Testis (tissue), 2 donors: ENCODE measurements at regions not wholly inside any gene's neighbourhood (a gene's known extent, or its start where the extent isn't known, plus 50 kb on each side); places are given as distances from the start of the nearest gene placed in this dataset.

ENCODE experiments used
- POLR2A ChIP-seq: fragments of 450-650 bp; IDR thresholded peaks from one replicate; pipeline ENCODE4 v1.6.1; 2017; ENCODE audit warnings: antibody characterized with exemption, mild to moderate bottlenecking, moderate library complexity
- TF ChIP-seq, protein P1 (sequence below), 3 experiments: fragments of 450-650 bp in 2 of 3; fragments of 200-600 bp in 1 of 3; sonication (generic) in 1 of 3; IDR thresholded peaks; one replicate each; pipeline ENCODE4 v1.5.1; 2016 to 2019; ENCODE audit warnings: antibody characterized with exemption in 3 of 3, mild to moderate bottlenecking in 2 of 3, moderate library complexity in 1 of 3

- TF ChIP-seq, protein P1, sequence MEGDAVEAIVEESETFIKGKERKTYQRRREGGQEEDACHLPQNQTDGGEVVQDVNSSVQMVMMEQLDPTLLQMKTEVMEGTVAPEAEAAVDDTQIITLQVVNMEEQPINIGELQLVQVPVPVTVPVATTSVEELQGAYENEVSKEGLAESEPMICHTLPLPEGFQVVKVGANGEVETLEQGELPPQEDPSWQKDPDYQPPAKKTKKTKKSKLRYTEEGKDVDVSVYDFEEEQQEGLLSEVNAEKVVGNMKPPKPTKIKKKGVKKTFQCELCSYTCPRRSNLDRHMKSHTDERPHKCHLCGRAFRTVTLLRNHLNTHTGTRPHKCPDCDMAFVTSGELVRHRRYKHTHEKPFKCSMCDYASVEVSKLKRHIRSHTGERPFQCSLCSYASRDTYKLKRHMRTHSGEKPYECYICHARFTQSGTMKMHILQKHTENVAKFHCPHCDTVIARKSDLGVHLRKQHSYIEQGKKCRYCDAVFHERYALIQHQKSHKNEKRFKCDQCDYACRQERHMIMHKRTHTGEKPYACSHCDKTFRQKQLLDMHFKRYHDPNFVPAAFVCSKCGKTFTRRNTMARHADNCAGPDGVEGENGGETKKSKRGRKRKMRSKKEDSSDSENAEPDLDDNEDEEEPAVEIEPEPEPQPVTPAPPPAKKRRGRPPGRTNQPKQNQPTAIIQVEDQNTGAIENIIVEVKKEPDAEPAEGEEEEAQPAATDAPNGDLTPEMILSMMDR (IDR thresholded peaks at IDR 0.05) = no peak
- no peak for TF ChIP-seq POLR2A
These were observed 289.1 kb upstream of the EDIL3 start for GRCh38 chr5:84673785-84674184.
